ENCODE measurements at regions not wholly inside any gene's neighbourhood (a gene's known extent, or its start where the extent isn't known, plus 50 kb on each side); places are given as distances from the start of the nearest gene placed in this dataset.

GRCh38 chr5:118653183-118653582 lies 335.2 kb downstream of the DTWD2 start:
- DNase-seq (ENCODE audit: low read depth, low spot score) (no peak), ATAC-seq (no peak), FAIRE-seq (no peak)
- no peak overlapping the region for H3K27ac ChIP-seq (ENCODE audit: control insufficient read depth, insufficient read depth)
- no TSS peak for BruUV-seq (replicated peaks)
- H3K9ac ChIP-seq (ENCODE audit: control insufficient read depth, insufficient read depth, low read length), result no peak overlapping the region
- in situ Hi-C loops (cut with MboI) (no loop called here), intact Hi-C loops (cut with micrococcal nuclease; ENCODE audit: unreplicated experiment) (no loop called here)
- H3K4me2 ChIP-seq (ENCODE audit: control insufficient read depth, insufficient read depth), result no peak overlapping the region
- no peaks in the 10 kb centered on the region for H3K27me3 ChIP-seq (replicated peaks in 1 of 2; ENCODE audit: control insufficient read depth in 2 of 2, insufficient read depth in 2 of 2, low read length in 1 of 2)
- no peaks in the 10 kb centered on the region for H3K4me1 ChIP-seq (ENCODE audit: control insufficient read depth, insufficient read depth, low read length)
- no peaks in the 10 kb centered on the region for H4K20me1 ChIP-seq (ENCODE audit: control insufficient read depth, insufficient read depth)
- POLR2A ChIA-PET, result no interaction called here
- SMC1A ChIA-PET (ENCODE audit: uncharacterized antibody, unreplicated experiment), result interaction anchor here (1.3 kb wide), 1 partner anchor 43 kb away, joined by 4 read pairs; no protein-coding TSS in a partner anchor
- RAD21 ChIA-PET (ENCODE audit: unreplicated experiment), result no interaction called here
- no peak overlapping the region for H2AFZ ChIP-seq (ENCODE audit: control insufficient read depth, low read depth, low read length)
- H3K79me2 ChIP-seq (ENCODE audit: control insufficient read depth, insufficient read depth, low read length), result no peaks in the 10 kb centered on the region
- CTCF ChIA-PET, result interaction anchor here (0.6 to 1.3 kb wide), 2 partner anchors 37 to 587 kb away, joined by 3 read pairs; no protein-coding TSS in a partner anchor
- no peaks in the 10 kb centered on the region; the same call in 2 of the 3 replicates for H3K9me3 ChIP-seq (replicated peaks; ENCODE audit: control insufficient read depth, insufficient read depth, low read length)
- H3K4me3 ChIP-seq, result no peak overlapping the region
- no peaks in the 10 kb centered on the region for H3K36me3 ChIP-seq (ENCODE audit: control insufficient read depth in 2 of 2, insufficient read depth in 2 of 2, low read length in 1 of 2)
- WGBS (ENCODE audit: insufficient coverage, insufficient replicate concordance, low lambda C conversion rate, missing lambda C conversion rate), result 65% methylated on average over 1 of the region's 1 CpG
- no peak for TF ChIP-seq ZNF622 (IDR thresholded peaks at IDR 0.05)
- no peak for TF ChIP-seq MXI1 (IDR thresholded peaks at IDR 0.05; ENCODE audit: low read depth, low read length)
- no peak for TF ChIP-seq SMAD5 (IDR thresholded peaks at IDR 0.05; ENCODE audit: low read depth)
- no peak for TF ChIP-seq IRF4 (IDR thresholded peaks at IDR 0.05; ENCODE audit: low read depth, low read length)
- no peak for TF ChIP-seq SPI1 (IDR thresholded peaks at IDR 0.05; ENCODE audit: borderline replicate concordance, insufficient read depth, low read depth, low read length)
- TF ChIP-seq CBFB (IDR thresholded peaks at IDR 0.05; ENCODE audit: low read depth), result no peak
- TF ChIP-seq BRCA1 (IDR thresholded peaks at IDR 0.05; ENCODE audit: low read depth, low read length), result no peak
- TF ChIP-seq CBX3 (IDR thresholded peaks at IDR 0.05; ENCODE audit: borderline replicate concordance, low read depth), result no peak
- no peak for TF ChIP-seq ZBTB33 (IDR thresholded peaks at IDR 0.05)
- no peak for TF ChIP-seq MEF2B (IDR thresholded peaks at IDR 0.05; ENCODE audit: partially characterized antibody, poor library complexity, severe bottlenecking)
- TF ChIP-seq ELK1 (IDR thresholded peaks at IDR 0.05; ENCODE audit: low read depth, low read length), result no peak
- no peak for TF ChIP-seq CHD1 (IDR thresholded peaks at IDR 0.05; ENCODE audit: low read depth, low read length)
- TF ChIP-seq GATAD2B (conservative IDR thresholded peaks at IDR 0.05; ENCODE audit: low read depth), result no peak
- TF ChIP-seq NBN (IDR thresholded peaks at IDR 0.05), result no peak
- no peak for TF ChIP-seq IKZF1 (conservative IDR thresholded peaks at IDR 0.05)
- TF ChIP-seq USF1 (IDR thresholded peaks at IDR 0.05; ENCODE audit: borderline replicate concordance, extremely low read length, insufficient read depth, low read depth, low read length), result no peak
- TF ChIP-seq SRF (IDR thresholded peaks at IDR 0.05; ENCODE audit: low read depth in 2 of 2, low read length in 2 of 2), result no peak
- no peak for TF ChIP-seq NFXL1 (IDR thresholded peaks at IDR 0.05; ENCODE audit: borderline replicate concordance)

Measured in GM12878 (cell line).